GM11168 (cell line): ENCODE measurements at regions not wholly inside any gene's neighbourhood (a gene's known extent, or its start where the extent isn't known, plus 50 kb on each side); places are given as distances from the start of the nearest gene placed in this dataset.

Source experiments
- in situ Hi-C: fragments of 300-500 bp; cut with MboI; formaldehyde crosslinking; loops from one replicate; pipeline ENCODE4 v1.12.0; 2022; ENCODE audit warnings: low sequenced_read_pairs; ENCODE audit not compliant: unreplicated experiment

- in situ Hi-C loops = no loop called here
These were observed 59.7 kb upstream of the KL start for GRCh38 chr13:32956595-32956933.

- in situ Hi-C loops = no loop called here
These were observed 55.6 kb upstream of the KL start for GRCh38 chr13:32960626-32961025.

GRCh38 chr13:32961724-32962123, 54.5 kb upstream of the KL start:
- in situ Hi-C loops = no loop called here

- in situ Hi-C loops = no loop called here
These were observed 53.9 kb upstream of the KL start for GRCh38 chr13:32962342-32962741.

GRCh38 chr13:32964987-32965386, 51.2 kb upstream of the KL start:
- in situ Hi-C loops = no loop called here
